PC-3 (cell line): ENCODE measurements at regions not wholly inside any gene's neighbourhood (a gene's known extent, or its start where the extent isn't known, plus 50 kb on each side); places are given as distances from the start of the nearest gene placed in this dataset.

Source experiments
- ATAC-seq: fragments of 200-7000 bp; cut with Tn5 transposase; 2 replicates; pipeline ENCODE4 v1.9.1; 2020; ENCODE audit warnings: mild to moderate bottlenecking, moderate library complexity
- BruUV-seq: library from RNA; stranded (reverse); fragments of 400-500 nt; replicated peaks from 2 replicates; lab custom pipeline; 2021; lab: Mats Ljungman, UMichigan
- CTCF ChIA-PET: fragments of 300-600 bp; sonication (Branson Sonifier 250); formaldehyde crosslinking; loops from one replicate; lab custom pipeline; 2022; ENCODE audit warnings: antibody characterized with exemption; lab: Charles Lee
- POLR2A ChIA-PET: fragments of 300-600 bp; sonication (Branson Sonifier 250); formaldehyde crosslinking; loops from one replicate; lab custom pipeline; 2022; ENCODE audit warnings: antibody characterized with exemption; ENCODE audit not compliant: unreplicated experiment; lab: Charles Lee
- DNase-seq: peaks from one replicate; pipeline ENCODE4 v3.0.0-alpha.2; 2015
- H2AFZ ChIP-seq: fragments of 300-600 bp; sonication (generic); 2 replicates; pipeline ENCODE4 v1.6.0; 2016; ENCODE audit warnings: antibody characterized with exemption, low read length
- H3F3A ChIP-seq: fragments of 300-600 bp; sonication (generic); one replicate; pipeline ENCODE4 v1.6.0; 2017; ENCODE audit warnings: antibody characterized with exemption, low read length, control low read depth, mild to moderate bottlenecking; ENCODE audit not compliant: unreplicated experiment
- H3K27ac ChIP-seq: fragments of 300-600 bp; sonication (generic); 2 replicates; pipeline ENCODE4 v1.5.1; 2016; ENCODE audit warnings: mild to moderate bottlenecking, low read length
- H3K27me3 ChIP-seq: fragments of 300-600 bp; sonication (generic); 2 replicates; pipeline ENCODE4 v1.6.1; 2016; ENCODE audit warnings: low read length, mixed read lengths
- H3K36me3 ChIP-seq: fragments of 300-600 bp; sonication (generic); 2 replicates; pipeline ENCODE4 v1.6.1; 2016; ENCODE audit warnings: low read depth, mixed run types, low read length, mixed read lengths
- H3K4me1 ChIP-seq: fragments of 300-600 bp; sonication (generic); 2 replicates; pipeline ENCODE4 v1.5.1; 2016; ENCODE audit warnings: low read length; ENCODE audit not compliant: insufficient read depth
- H3K4me2 ChIP-seq: fragments of 300-600 bp; sonication (generic); 2 replicates; pipeline ENCODE4 v1.6.0; 2016; ENCODE audit warnings: low read length
- H3K4me3 ChIP-seq: fragments of 300-600 bp; sonication (generic); 2 replicates; pipeline ENCODE4 v1.5.1; 2016; ENCODE audit warnings: mild to moderate bottlenecking, low read length, mixed read lengths
- H3K79me2 ChIP-seq: fragments of 300-600 bp; sonication (generic); 2 replicates; pipeline ENCODE4 v1.6.1; 2017; ENCODE audit warnings: low read length, mixed read lengths
- H3K9ac ChIP-seq: fragments of 300-600 bp; sonication (generic); 2 replicates; pipeline ENCODE4 v1.6.0; 2016; ENCODE audit warnings: mild to moderate bottlenecking, low read length
- H3K9me2 ChIP-seq: fragments of 300-600 bp; sonication (generic); replicated peaks from 2 replicates; pipeline ENCODE4 v1.6.1; 2016; ENCODE audit warnings: mixed run types, low read length, mixed read lengths
- H3K9me3 ChIP-seq: fragments of 300-600 bp; sonication (generic); 2 replicates; pipeline ENCODE4 v1.6.1; 2016; ENCODE audit warnings: low read length, mixed read lengths
- H4K20me1 ChIP-seq: fragments of 300-600 bp; sonication (generic); 2 replicates; pipeline ENCODE4 v1.6.1; 2016; ENCODE audit warnings: low read length, mixed read lengths
- EZH2 ChIP-seq: fragments of 300-600 bp; sonication (generic); IDR thresholded peaks from one replicate; pipeline ENCODE4 v1.6.1; 2017; ENCODE audit warnings: antibody characterized with exemption, mild to moderate bottlenecking, low read length; ENCODE audit not compliant: unreplicated experiment
- EZH2phosphoT487 ChIP-seq: fragments of 300-600 bp; sonication (generic); IDR thresholded peaks from 2 replicates; pipeline ENCODE4 v1.6.1; 2018; ENCODE audit warnings: mild to moderate bottlenecking, antibody characterized with exemption, low read length, borderline replicate concordance
- intact Hi-C: fragments of 100-400 bp; cut with micrococcal nuclease; formaldehyde crosslinking; loops from 2 replicates; pipeline ENCODE4 v1.9.0; 2023
- microRNA-seq: library from miRNA; unstranded; fragments of <30 nt; microRNA quantifications from one replicate; pipeline ENCODE4 v1.1.0, GENCODE V29; 2020; ENCODE audit not compliant: unreplicated experiment
- TF ChIP-seq, protein P1 (sequence below): fragments of 300-600 bp; sonication (generic); conservative IDR thresholded peaks from 2 replicates; pipeline ENCODE4 v1.5.1; 2017; ENCODE audit warnings: antibody characterized with exemption, low read depth, mild to moderate bottlenecking, low read length

GRCh38 chr2:134202371-134202770 lies 51.5 kb upstream of the MGAT5 start:
- no peak for DNase-seq
- intact Hi-C loops, result no loop called here
- CTCF ChIA-PET, result no interaction called here
- no peaks in the 10 kb centered on the region for H3K9me2 ChIP-seq
- no TSS peak for BruUV-seq
- peaks cover 17% of the 10 kb centered on the region; the same call in 1 of the 2 replicates for H3K79me2 ChIP-seq
- H3K27ac ChIP-seq, result no peak overlapping the region
- no peaks in the 10 kb centered on the region for H3K27me3 ChIP-seq
- H4K20me1 ChIP-seq, result no peaks in the 10 kb centered on the region
- H3K4me2 ChIP-seq, result no peak overlapping the region
- no peak overlapping the region for H3K4me3 ChIP-seq
- H3K4me1 ChIP-seq, result peaks cover 13% of the 10 kb centered on the region
- no peaks in the 10 kb centered on the region for H3K9me3 ChIP-seq
- no peaks in the 10 kb centered on the region for H3F3A ChIP-seq
- POLR2A ChIA-PET, result no interaction called here
- no peak for ATAC-seq
- no peak overlapping the region for H2AFZ ChIP-seq
- no peak for TF ChIP-seq EZH2phosphoT487
- TF ChIP-seq, protein P1, sequence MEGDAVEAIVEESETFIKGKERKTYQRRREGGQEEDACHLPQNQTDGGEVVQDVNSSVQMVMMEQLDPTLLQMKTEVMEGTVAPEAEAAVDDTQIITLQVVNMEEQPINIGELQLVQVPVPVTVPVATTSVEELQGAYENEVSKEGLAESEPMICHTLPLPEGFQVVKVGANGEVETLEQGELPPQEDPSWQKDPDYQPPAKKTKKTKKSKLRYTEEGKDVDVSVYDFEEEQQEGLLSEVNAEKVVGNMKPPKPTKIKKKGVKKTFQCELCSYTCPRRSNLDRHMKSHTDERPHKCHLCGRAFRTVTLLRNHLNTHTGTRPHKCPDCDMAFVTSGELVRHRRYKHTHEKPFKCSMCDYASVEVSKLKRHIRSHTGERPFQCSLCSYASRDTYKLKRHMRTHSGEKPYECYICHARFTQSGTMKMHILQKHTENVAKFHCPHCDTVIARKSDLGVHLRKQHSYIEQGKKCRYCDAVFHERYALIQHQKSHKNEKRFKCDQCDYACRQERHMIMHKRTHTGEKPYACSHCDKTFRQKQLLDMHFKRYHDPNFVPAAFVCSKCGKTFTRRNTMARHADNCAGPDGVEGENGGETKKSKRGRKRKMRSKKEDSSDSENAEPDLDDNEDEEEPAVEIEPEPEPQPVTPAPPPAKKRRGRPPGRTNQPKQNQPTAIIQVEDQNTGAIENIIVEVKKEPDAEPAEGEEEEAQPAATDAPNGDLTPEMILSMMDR, result no peak
- no peak for TF ChIP-seq EZH2
- no peaks in the 10 kb centered on the region for H3K36me3 ChIP-seq
- H3K9ac ChIP-seq, result no peak overlapping the region

DNA sequence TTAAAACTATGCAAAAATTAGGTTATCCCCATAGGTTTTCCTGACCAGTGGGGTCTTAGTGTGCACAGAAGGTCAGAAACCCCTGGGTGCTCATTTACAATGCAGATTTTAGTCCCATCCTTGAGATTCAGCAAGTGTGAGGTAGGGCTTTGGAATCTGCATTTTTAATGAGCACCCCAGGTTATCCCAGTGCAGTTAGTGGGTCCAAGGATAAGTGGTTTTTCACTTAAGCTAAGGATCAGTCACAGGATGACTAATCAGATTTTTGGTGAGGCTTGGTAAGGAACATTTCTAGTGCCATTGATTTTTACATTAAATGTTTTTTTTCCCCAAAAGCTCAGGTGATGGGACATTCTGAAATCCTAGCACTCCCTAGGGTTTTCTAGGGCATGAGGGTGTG lies 50.7 kb upstream of the MGAT5 start:
- H3K27ac ChIP-seq, result no peak overlapping the region
- POLR2A ChIA-PET, result no interaction called here
- BruUV-seq, result no TSS peak
- CTCF ChIA-PET, result no interaction called here
- intact Hi-C loops, result no loop called here
- no peaks in the 10 kb centered on the region for H3F3A ChIP-seq
- no peak overlapping the region for H3K4me2 ChIP-seq
- no peaks in the 10 kb centered on the region for H3K9me3 ChIP-seq
- H3K4me3 ChIP-seq, result no peak overlapping the region
- H3K79me2 ChIP-seq, result peaks cover 18% of the 10 kb centered on the region; the same call in 1 of the 2 replicates
- no peaks in the 10 kb centered on the region for H3K9me2 ChIP-seq
- DNase-seq (peak; percentile 12), ATAC-seq (no peak)
- peaks cover 13% of the 10 kb centered on the region for H3K4me1 ChIP-seq
- no peaks in the 10 kb centered on the region for H3K36me3 ChIP-seq
- H3K9ac ChIP-seq, result no peak overlapping the region
- H3K27me3 ChIP-seq, result no peaks in the 10 kb centered on the region
- H2AFZ ChIP-seq, result no peak overlapping the region
- TF ChIP-seq EZH2phosphoT487 (no peak), EZH2 (no peak)
- TF ChIP-seq, protein P1, result no peak
- H4K20me1 ChIP-seq, result no peaks in the 10 kb centered on the region

Small RNA genes lying in the stretch of these regions (microRNA-seq; reads per million reads assigned to microRNA genes)
- gene MIR3679, result 25.1 reads per million, percentile 48 among the genes with 10 or more reads in this experiment
